B cell (primary cell): ENCODE measurements at regions not wholly inside any gene's neighbourhood (a gene's known extent, or its start where the extent isn't known, plus 50 kb on each side); places are given as distances from the start of the nearest gene placed in this dataset.

Source experiments
- ATAC-seq: fragments of 200-7000 bp; cut with Tn5 transposase; one replicate; pipeline ENCODE4 v1.10.0; 2021; ENCODE audit warnings: low read depth, mild to moderate bottlenecking, moderate number of reproducible peaks, moderate library complexity
- CTCF ChIA-PET: fragments of 350-600 bp; sonication (Branson Sonifier 250); formaldehyde crosslinking; loops from one replicate; lab custom pipeline; 2021; ENCODE audit warnings: antibody characterized with exemption, inconsistent platforms; lab: Charles Lee
- POLR2A ChIA-PET: fragments of 350-600 bp; sonication (Branson Sonifier 250); formaldehyde crosslinking; loops from one replicate; lab custom pipeline; 2021; ENCODE audit warnings: antibody characterized with exemption; lab: Charles Lee
- DNase-seq: peaks from one replicate; pipeline ENCODE4 v3.0.0; 2013
- H2AFZ ChIP-seq: 2 replicates; pipeline ENCODE4 v1.6.1; 2012; ENCODE audit warnings: mild to moderate bottlenecking, low read depth, low read length; ENCODE audit not compliant: insufficient read depth, poor library complexity, severe bottlenecking
- H3K27ac ChIP-seq, 2 donors: 1 replicate in 1 of 2; 2 replicates in 1 of 2; pipeline ENCODE4 v1.5.1; 2012 to 2013; ENCODE audit warnings: low read length in 2 of 2, mild to moderate bottlenecking in 2 of 2, moderate library complexity in 1 of 2
- H3K27me3 ChIP-seq, 4 experiments: fragments of 200-600 bp in 1 of 4; sonication (generic) in 1 of 4; replicated peaks in 1 of 4; 1 replicate in 2 of 4; 2 replicates in 2 of 4; pipeline versions ENCODE4 v1.6.1 to v1.7.0; 2013 to 2016; ENCODE audit warnings: low read length in 3 of 4, mild to moderate bottlenecking in 2 of 4, mixed read lengths in 1 of 4, moderate library complexity in 1 of 4; ENCODE audit not compliant: insufficient read depth in 4 of 4, control insufficient read depth in 3 of 4; ENCODE audit errors: control extremely low read depth in 1 of 4
- H3K36me3 ChIP-seq, 2 experiments: replicated peaks in 1 of 2; 1 replicate in 1 of 2; 2 replicates in 1 of 2; pipeline versions ENCODE4 v1.6.1 to v1.7.1; 2013; ENCODE audit warnings: low read length in 1 of 2; ENCODE audit not compliant: insufficient read depth in 2 of 2, control insufficient read depth in 1 of 2; ENCODE audit errors: control extremely low read depth in 1 of 2, extremely low read depth in 1 of 2
- H3K4me1 ChIP-seq, 2 donors: fragments of 200-600 bp in 1 of 2; sonication (generic) in 1 of 2; 1 replicate in 1 of 2; 2 replicates in 1 of 2; pipeline versions ENCODE4 v1.5.1 to v1.6.1; 2013 to 2017; ENCODE audit warnings: low read length in 2 of 2; ENCODE audit not compliant: control insufficient read depth in 2 of 2, insufficient read depth in 2 of 2
- H3K4me2 ChIP-seq: replicated peaks from 2 replicates; pipeline ENCODE3; 2012; ENCODE audit warnings: mild to moderate bottlenecking, low read depth, low read length; ENCODE audit not compliant: poor library complexity, severe bottlenecking
- H3K4me3 ChIP-seq, 5 experiments: fragments of 200-600 bp in 1 of 5; sonication (generic) in 1 of 5; 1 replicate in 3 of 5; 2 replicates in 2 of 5; pipeline versions ENCODE4 v1.5.1 to v1.7.0; 2011 to 2016; ENCODE audit warnings: low read length in 4 of 5, mild to moderate bottlenecking in 4 of 5, low read depth in 2 of 5, control low read depth in 1 of 5, moderate library complexity in 1 of 5; ENCODE audit not compliant: insufficient read depth in 1 of 5; ENCODE audit errors: control extremely low read depth in 1 of 5, extremely low read depth in 1 of 5
- H3K79me2 ChIP-seq: fragments of 200-600 bp; sonication (generic); one replicate; pipeline ENCODE4 v1.6.0; 2016; ENCODE audit warnings: low read length; ENCODE audit not compliant: control insufficient read depth, insufficient read depth
- H3K9ac ChIP-seq: fragments of 200-600 bp; sonication (generic); 2 replicates; pipeline ENCODE4 v1.6.1; 2017; ENCODE audit warnings: mild to moderate bottlenecking, low read length, moderate library complexity
- H3K9me3 ChIP-seq, 3 donors: one replicate each; pipeline versions ENCODE4 v1.6.1 to v1.7.1; 2013; ENCODE audit warnings: low read length in 2 of 3; ENCODE audit not compliant: control insufficient read depth in 2 of 3, insufficient read depth in 1 of 3; ENCODE audit errors: control extremely low read depth in 1 of 3
- H4K20me1 ChIP-seq: 2 replicates; pipeline ENCODE4 v1.6.0; 2012; ENCODE audit warnings: mild to moderate bottlenecking, low read length; ENCODE audit not compliant: insufficient read depth, control insufficient read depth, poor library complexity, severe bottlenecking
- H3K27ac Mint-ChIP-seq: one replicate; pipeline ENCODE4 v1.8.0; 2021; ENCODE audit warnings: mixed read lengths
- H3K27me3 Mint-ChIP-seq: one replicate; pipeline ENCODE4 v1.8.0; 2021; ENCODE audit warnings: mixed read lengths
- H3K4me1 Mint-ChIP-seq: one replicate; pipeline ENCODE4 v1.8.0; 2021; ENCODE audit warnings: mixed read lengths
- H3K4me3 Mint-ChIP-seq: one replicate; pipeline ENCODE4 v1.8.0; 2021; ENCODE audit warnings: mixed read lengths
- H3K9me3 Mint-ChIP-seq: one replicate; pipeline ENCODE4 v1.8.0; 2022; ENCODE audit warnings: mixed read lengths; ENCODE audit not compliant: insufficient read depth
- EZH2 ChIP-seq: IDR thresholded peaks from 2 replicates; pipeline ENCODE4 v1.6.1; 2012; ENCODE audit warnings: borderline replicate concordance, low read depth, mild to moderate bottlenecking, moderate library complexity, low read length; ENCODE audit not compliant: insufficient read depth, poor library complexity, severe bottlenecking
- intact Hi-C: fragments of 100-400 bp; cut with micrococcal nuclease; formaldehyde crosslinking; loops from one replicate; pipeline ENCODE4 v1.10.0; 2022
- TF ChIP-seq, protein P1 (sequence below): fragments of 200-600 bp; IDR thresholded peaks from one replicate; pipeline ENCODE4 v1.8.0; 2022; ENCODE audit warnings: antibody characterized with exemption, mild to moderate bottlenecking

DNA sequence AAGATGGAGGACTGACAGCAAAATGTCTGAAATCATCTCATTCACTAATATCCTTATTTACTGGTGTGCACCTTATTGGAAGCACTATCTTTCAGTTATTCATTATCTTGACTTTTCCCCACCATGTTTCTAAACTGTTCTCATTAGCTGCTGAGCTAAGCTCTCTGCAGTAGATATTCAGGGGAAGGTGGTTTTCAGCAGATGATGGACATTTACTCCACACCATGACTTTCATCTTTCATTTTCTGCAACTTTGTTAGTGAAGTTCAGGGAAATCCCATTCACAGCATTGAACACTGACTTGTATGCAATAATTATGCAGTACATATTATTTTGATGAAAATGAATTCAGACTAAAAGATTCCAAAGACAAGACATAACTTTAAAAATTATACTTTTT is 373.6 kb upstream of the FLRT2 start:
- no peaks in the 10 kb centered on the region for H4K20me1 ChIP-seq
- no peak overlapping the region for H2AFZ ChIP-seq
- H3K79me2 ChIP-seq: no peaks in the 10 kb centered on the region
- Mint-ChIP-seq H3K27ac (no peak overlapping the region), H3K4me1 (no peaks in the 10 kb centered on the region), H3K27me3 (no peaks in the 10 kb centered on the region), H3K4me3 (no peak overlapping the region), H3K9me3 (peaks cover 2% of the 10 kb centered on the region)
- intact Hi-C loops: no loop called here
- H3K4me2 ChIP-seq: no peak overlapping the region
- DNase-seq (no peak), ATAC-seq (no peak)
- TF ChIP-seq, protein P1, sequence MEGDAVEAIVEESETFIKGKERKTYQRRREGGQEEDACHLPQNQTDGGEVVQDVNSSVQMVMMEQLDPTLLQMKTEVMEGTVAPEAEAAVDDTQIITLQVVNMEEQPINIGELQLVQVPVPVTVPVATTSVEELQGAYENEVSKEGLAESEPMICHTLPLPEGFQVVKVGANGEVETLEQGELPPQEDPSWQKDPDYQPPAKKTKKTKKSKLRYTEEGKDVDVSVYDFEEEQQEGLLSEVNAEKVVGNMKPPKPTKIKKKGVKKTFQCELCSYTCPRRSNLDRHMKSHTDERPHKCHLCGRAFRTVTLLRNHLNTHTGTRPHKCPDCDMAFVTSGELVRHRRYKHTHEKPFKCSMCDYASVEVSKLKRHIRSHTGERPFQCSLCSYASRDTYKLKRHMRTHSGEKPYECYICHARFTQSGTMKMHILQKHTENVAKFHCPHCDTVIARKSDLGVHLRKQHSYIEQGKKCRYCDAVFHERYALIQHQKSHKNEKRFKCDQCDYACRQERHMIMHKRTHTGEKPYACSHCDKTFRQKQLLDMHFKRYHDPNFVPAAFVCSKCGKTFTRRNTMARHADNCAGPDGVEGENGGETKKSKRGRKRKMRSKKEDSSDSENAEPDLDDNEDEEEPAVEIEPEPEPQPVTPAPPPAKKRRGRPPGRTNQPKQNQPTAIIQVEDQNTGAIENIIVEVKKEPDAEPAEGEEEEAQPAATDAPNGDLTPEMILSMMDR: no peak
- no peak for TF ChIP-seq EZH2
- H3K9ac ChIP-seq: no peak overlapping the region
- H3K36me3 ChIP-seq: no peaks in the 10 kb centered on the region
- H3K4me3 ChIP-seq: no peak overlapping the region
- H3K27ac ChIP-seq: no peak overlapping the region
- ChIA-PET CTCF (no interaction called here), POLR2A (no interaction called here)
- no peaks in the 10 kb centered on the region for H3K4me1 ChIP-seq
- H3K27me3 ChIP-seq: no peaks in the 10 kb centered on the region
- peaks cover 0 to 7% (median 0%) of the 10 kb centered on the region in 3 donors for H3K9me3 ChIP-seq

DNA sequence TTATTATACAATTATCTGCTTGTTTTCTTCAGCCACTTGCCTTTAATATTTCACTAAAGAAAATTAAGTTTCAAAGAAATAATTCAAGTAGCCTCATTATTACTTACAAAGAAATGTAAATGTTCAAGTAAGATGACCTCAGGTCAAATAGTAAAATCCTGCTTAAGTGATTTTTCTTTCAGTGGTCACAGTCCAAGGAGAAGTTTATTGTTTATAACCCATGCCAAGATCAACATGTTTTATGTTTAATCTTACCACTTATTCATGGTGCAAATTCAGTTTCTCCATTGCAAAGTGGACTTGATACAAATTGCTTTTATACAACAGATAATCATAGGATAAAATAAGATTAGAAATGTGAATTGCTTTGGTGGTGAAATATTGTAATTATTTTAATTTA is 370.2 kb upstream of the FLRT2 start:
- TF ChIP-seq EZH2: no peak
- TF ChIP-seq, protein P1: no peak
- H3K36me3 ChIP-seq: no peaks in the 10 kb centered on the region
- no peak overlapping the region for H2AFZ ChIP-seq

More for the DNA sequence above, 370.2 kb upstream of the FLRT2 start:
- Histone ChIP-seq H3K9me3 (peaks cover 0 to 3% (median 0%) of the 10 kb centered on the region in 3 donors), H4K20me1 (no peaks in the 10 kb centered on the region), H3K79me2 (no peaks in the 10 kb centered on the region), H3K4me1 (no peaks in the 10 kb centered on the region), H3K9ac (no peak overlapping the region), H3K4me3 (no peak overlapping the region), H3K27me3 (no peaks in the 10 kb centered on the region), H3K27ac (no peak overlapping the region), H3K4me2 (no peak overlapping the region)
- no peak overlapping the region for H3K4me3 Mint-ChIP-seq
- H3K27ac Mint-ChIP-seq: no peak overlapping the region
- H3K9me3 Mint-ChIP-seq: peaks cover 5% of the 10 kb centered on the region
- DNase-seq (no peak), ATAC-seq (no peak)
- CTCF ChIA-PET: no interaction called here
- intact Hi-C loops: no loop called here
- H3K4me1 Mint-ChIP-seq: no peaks in the 10 kb centered on the region
- H3K27me3 Mint-ChIP-seq: no peaks in the 10 kb centered on the region
- POLR2A ChIA-PET: no interaction called here
